CD8-positive, alpha-beta memory T cell (primary cell): ENCODE measurements at regions not wholly inside any gene's neighbourhood (a gene's known extent, or its start where the extent isn't known, plus 50 kb on each side); places are given as distances from the start of the nearest gene placed in this dataset.

Experiments
- CTCF ChIA-PET: fragments of 350-600 bp; sonication (Branson Sonifier 250); formaldehyde crosslinking; loops from one replicate; lab custom pipeline; 2021; ENCODE audit warnings: antibody characterized with exemption; lab: Charles Lee
- POLR2A ChIA-PET: fragments of 350-600 bp; sonication (Branson Sonifier 250); formaldehyde crosslinking; loops from one replicate; lab custom pipeline; 2021; ENCODE audit warnings: antibody characterized with exemption; lab: Charles Lee
- DNase-seq, 5 donors: peaks; one replicate each; pipeline versions ENCODE4 v3.0.0 to v3.0.0-alpha.2; 2020 to 2022; ENCODE audit warnings: mixed read lengths in 1 of 5
- H3K27ac ChIP-seq: one replicate; pipeline ENCODE4 v1.7.0; 2013; ENCODE audit warnings: low read depth, mild to moderate bottlenecking, low read length, moderate library complexity
- H3K27me3 ChIP-seq: 2 replicates; pipeline ENCODE4 v1.7.0; 2013; ENCODE audit warnings: low read length, mild to moderate bottlenecking; ENCODE audit not compliant: insufficient read depth, poor library complexity, severe bottlenecking
- H3K36me3 ChIP-seq: 2 replicates; pipeline ENCODE4 v1.7.0; 2013; ENCODE audit warnings: mild to moderate bottlenecking, low read length, moderate library complexity; ENCODE audit not compliant: insufficient read depth
- H3K4me1 ChIP-seq: 2 replicates; pipeline ENCODE4 v1.7.0; 2013; ENCODE audit warnings: mild to moderate bottlenecking, low read length, moderate library complexity; ENCODE audit not compliant: insufficient read depth
- H3K4me3 ChIP-seq: 2 replicates; pipeline ENCODE4 v1.7.0; 2013; ENCODE audit warnings: mild to moderate bottlenecking, low read length
- H3K9me3 ChIP-seq: 2 replicates; pipeline ENCODE4 v1.7.0; 2013; ENCODE audit warnings: mild to moderate bottlenecking, low read length
- H3K27ac Mint-ChIP-seq, 8 donors: one replicate each; pipeline ENCODE4 v1.8.0; 2020 to 2021; ENCODE audit warnings: mixed read lengths in 8 of 8, mild to moderate bottlenecking in 6 of 8, inconsistent platforms in 3 of 8, moderate library complexity in 3 of 8
- H3K27me3 Mint-ChIP-seq, 2 donors: one replicate each; pipeline ENCODE4 v1.8.0; 2020 to 2021; ENCODE audit warnings: mixed read lengths in 2 of 2, mild to moderate bottlenecking in 1 of 2, moderate library complexity in 1 of 2
- H3K36me3 Mint-ChIP-seq, 3 donors: one replicate each; pipeline ENCODE4 v1.8.0; 2020 to 2021; ENCODE audit warnings: mixed read lengths in 3 of 3, inconsistent platforms in 1 of 3, mild to moderate bottlenecking in 1 of 3
- H3K4me1 Mint-ChIP-seq, 3 donors: one replicate each; pipeline ENCODE4 v1.8.0; 2020 to 2021; ENCODE audit warnings: mixed read lengths in 3 of 3, inconsistent platforms in 1 of 3, mild to moderate bottlenecking in 1 of 3
- H3K4me3 Mint-ChIP-seq, 7 donors: one replicate each; pipeline ENCODE4 v1.8.0; 2020 to 2021; ENCODE audit warnings: mixed read lengths in 7 of 7, mild to moderate bottlenecking in 6 of 7, moderate library complexity in 4 of 7, inconsistent platforms in 2 of 7
- H3K9me3 Mint-ChIP-seq, 5 donors: one replicate each; pipeline ENCODE4 v1.8.0; 2020 to 2022; ENCODE audit warnings: mixed read lengths in 5 of 5, mild to moderate bottlenecking in 3 of 5, moderate library complexity in 2 of 5, inconsistent platforms in 1 of 5

DNA sequence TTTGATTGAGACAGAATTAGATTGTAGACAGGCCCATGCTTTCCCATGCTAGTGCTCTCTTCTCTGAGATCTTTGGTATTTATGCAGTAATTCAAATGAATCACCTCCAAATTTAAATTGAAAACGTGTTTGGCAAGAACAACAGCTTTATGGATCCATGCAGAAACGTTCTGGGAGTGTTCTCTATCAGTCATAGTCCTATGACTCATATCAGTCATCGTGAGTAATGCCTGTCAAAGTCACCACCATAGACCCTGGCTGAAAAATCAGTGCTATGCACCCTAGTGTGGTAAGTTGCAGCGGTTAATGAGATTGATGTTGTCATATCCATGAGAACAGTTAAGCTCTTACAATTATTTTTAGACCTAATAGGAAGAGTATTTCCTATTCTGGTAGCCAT lies 90.1 kb upstream of the FOXG1 start:
- Histone ChIP-seq H3K27ac (no peak overlapping the region), H3K27me3 (no peaks in the 10 kb centered on the region), H3K4me1 (no peaks in the 10 kb centered on the region), H3K9me3 (no peaks in the 10 kb centered on the region), H3K36me3 (no peaks in the 10 kb centered on the region), H3K4me3 (no peak overlapping the region)
- CTCF ChIA-PET, result no interaction called here
- no peak for DNase-seq
- no peak overlapping the region for H3K27ac Mint-ChIP-seq
- no peak overlapping the region for H3K4me3 Mint-ChIP-seq
- H3K27me3 Mint-ChIP-seq, result peaks cover 0 to 1% of the 10 kb centered on the region in 2 donors
- H3K9me3 Mint-ChIP-seq, result peaks cover 5 to 24% (median 6%) of the 10 kb centered on the region in 5 donors
- no peaks in the 10 kb centered on the region for H3K4me1 Mint-ChIP-seq
- no peaks in the 10 kb centered on the region for H3K36me3 Mint-ChIP-seq
- POLR2A ChIA-PET, result no interaction called here

- H3K9me3 Mint-ChIP-seq, result peaks cover 5 to 29% (median 6%) of the 10 kb centered on the region in 5 donors
- no peaks in the 10 kb centered on the region for H3K9me3 ChIP-seq
- POLR2A ChIA-PET, result no interaction called here
- no peaks in the 10 kb centered on the region for H3K27me3 Mint-ChIP-seq
- H3K36me3 ChIP-seq, result no peaks in the 10 kb centered on the region
- H3K4me1 Mint-ChIP-seq, result no peaks in the 10 kb centered on the region
- no peaks in the 10 kb centered on the region for H3K36me3 Mint-ChIP-seq
- H3K4me3 Mint-ChIP-seq, result no peak overlapping the region
- H3K27ac ChIP-seq, result no peak overlapping the region
- H3K4me3 ChIP-seq, result no peak overlapping the region
- CTCF ChIA-PET, result no interaction called here
- no peaks in the 10 kb centered on the region for H3K27me3 ChIP-seq
- H3K4me1 ChIP-seq, result no peaks in the 10 kb centered on the region
- no peak overlapping the region for H3K27ac Mint-ChIP-seq
- DNase-seq, result no peak
Observed at GRCh38 chr14:28677381-28677780, 89.2 kb upstream of the FOXG1 start.

DNA sequence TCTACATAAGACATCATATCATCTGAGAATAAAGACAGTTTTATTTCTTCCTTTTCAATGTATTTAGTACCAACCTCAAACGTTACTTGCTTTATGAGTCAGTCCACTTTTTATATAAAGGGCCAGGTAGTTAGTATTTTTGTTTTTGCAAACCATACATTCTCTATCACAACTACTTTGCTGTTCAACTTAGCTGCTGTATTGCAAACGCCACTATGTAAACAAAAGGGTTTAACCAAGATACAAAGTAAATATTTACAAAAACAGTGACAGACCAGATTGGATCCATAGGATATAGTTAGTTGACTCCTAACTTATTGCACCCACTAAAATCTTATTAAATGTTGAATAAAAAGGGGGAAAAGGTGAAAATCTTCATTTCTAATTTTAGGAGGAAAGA lies 87.7 kb upstream of the FOXG1 start:
- H3K4me1 ChIP-seq, result no peaks in the 10 kb centered on the region
- no peaks in the 10 kb centered on the region for H3K9me3 ChIP-seq
- no peaks in the 10 kb centered on the region for H3K36me3 Mint-ChIP-seq
- H3K4me3 Mint-ChIP-seq, result no peak overlapping the region
- no peaks in the 10 kb centered on the region for H3K27me3 Mint-ChIP-seq
- H3K27ac Mint-ChIP-seq, result no peak overlapping the region
- H3K9me3 Mint-ChIP-seq, result peaks cover 6 to 30% (median 10%) of the 10 kb centered on the region in 5 donors
- DNase-seq, result no peak
- no peak overlapping the region for H3K27ac ChIP-seq
- no peaks in the 10 kb centered on the region for H3K36me3 ChIP-seq
- ChIA-PET CTCF (no interaction called here), POLR2A (no interaction called here)
- H3K4me3 ChIP-seq, result no peak overlapping the region
- no peaks in the 10 kb centered on the region for H3K27me3 ChIP-seq
- no peaks in the 10 kb centered on the region for H3K4me1 Mint-ChIP-seq

DNA sequence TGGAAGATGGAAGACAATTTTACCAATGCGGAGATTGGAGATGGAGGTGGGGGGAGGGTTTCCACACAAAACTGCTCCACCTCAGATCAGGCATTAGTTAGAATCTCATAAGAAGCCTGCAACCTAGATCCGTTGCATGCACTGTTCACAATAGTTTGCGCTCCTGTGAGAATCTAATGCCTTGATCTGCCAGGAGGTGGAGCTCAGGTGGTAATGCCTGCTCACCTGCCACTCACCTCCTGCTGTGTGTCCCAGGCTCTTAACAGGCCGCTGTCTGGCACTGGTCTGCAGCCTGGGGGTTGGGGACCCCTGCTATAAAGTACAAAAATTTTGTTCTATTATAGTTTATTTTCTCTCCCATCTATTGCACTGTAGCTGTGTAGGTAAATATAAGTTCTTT lies 84.9 kb upstream of the FOXG1 start:
- no peaks in the 10 kb centered on the region for H3K36me3 ChIP-seq
- DNase-seq, result no peak
- Mint-ChIP-seq H3K36me3 (no peaks in the 10 kb centered on the region), H3K4me1 (no peaks in the 10 kb centered on the region), H3K4me3 (no peak overlapping the region), H3K27me3 (no peaks in the 10 kb centered on the region), H3K27ac (no peak overlapping the region), H3K9me3 (peaks cover 9 to 38% (median 12%) of the 10 kb centered on the region in 5 donors)
- H3K4me3 ChIP-seq, result no peak overlapping the region
- no peaks in the 10 kb centered on the region for H3K27me3 ChIP-seq
- POLR2A ChIA-PET, result no interaction called here
- no peak overlapping the region for H3K27ac ChIP-seq
- CTCF ChIA-PET, result no interaction called here
- H3K9me3 ChIP-seq, result no peaks in the 10 kb centered on the region
- H3K4me1 ChIP-seq, result no peaks in the 10 kb centered on the region

- CTCF ChIA-PET, result no interaction called here
- no peaks in the 10 kb centered on the region for H3K36me3 Mint-ChIP-seq
- no peaks in the 10 kb centered on the region for H3K4me1 Mint-ChIP-seq
- H3K27me3 Mint-ChIP-seq, result no peaks in the 10 kb centered on the region
- no peaks in the 10 kb centered on the region for H3K9me3 ChIP-seq
- no peak for DNase-seq
- POLR2A ChIA-PET, result no interaction called here
- no peaks in the 10 kb centered on the region for H3K36me3 ChIP-seq
- H3K27me3 ChIP-seq, result no peaks in the 10 kb centered on the region
- H3K9me3 Mint-ChIP-seq, result peaks cover 3 to 33% (median 17%) of the 10 kb centered on the region in 5 donors
- no peak overlapping the region for H3K4me3 ChIP-seq
- no peak overlapping the region for H3K4me3 Mint-ChIP-seq
- no peaks in the 10 kb centered on the region for H3K4me1 ChIP-seq
- H3K27ac Mint-ChIP-seq, result no peak overlapping the region
- no peak overlapping the region for H3K27ac ChIP-seq
Observed at GRCh38 chr14:28690029-28690692, 76.4 kb upstream of the FOXG1 start.

DNA sequence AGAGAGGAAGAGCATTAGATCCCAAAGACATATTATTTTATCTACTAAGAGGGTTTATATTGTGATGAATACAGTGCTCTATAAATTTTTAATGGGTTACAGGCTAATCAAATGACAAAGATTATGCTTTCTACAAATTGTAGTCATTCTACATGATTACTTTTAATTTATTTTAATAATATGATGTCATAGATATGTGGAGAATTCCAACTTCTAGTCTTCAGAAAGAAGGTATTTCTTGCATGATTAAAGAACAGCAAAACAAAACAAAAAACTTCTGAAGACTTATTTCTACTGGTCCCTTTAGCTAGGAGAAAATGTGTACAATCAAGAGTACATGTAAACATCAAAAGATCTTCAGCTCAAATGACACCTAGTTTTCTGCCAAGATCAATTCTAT lies 71.5 kb upstream of the FOXG1 start:
- ChIA-PET CTCF (no interaction called here), POLR2A (no interaction called here)
- Histone ChIP-seq H3K36me3 (no peaks in the 10 kb centered on the region), H3K4me1 (no peaks in the 10 kb centered on the region), H3K9me3 (no peaks in the 10 kb centered on the region), H3K4me3 (no peak overlapping the region), H3K27me3 (no peaks in the 10 kb centered on the region), H3K27ac (no peak overlapping the region)
- Mint-ChIP-seq H3K36me3 (no peaks in the 10 kb centered on the region), H3K4me3 (no peak overlapping the region), H3K27ac (no peak overlapping the region), H3K9me3 (peaks cover 8 to 35% (median 20%) of the 10 kb centered on the region in 5 donors), H3K27me3 (no peaks in the 10 kb centered on the region), H3K4me1 (no peaks in the 10 kb centered on the region)
- DNase-seq, result no peak

GRCh38 chr14:28701733-28702132 lies 64.9 kb upstream of the FOXG1 start:
- DNase-seq, result no peak
- Mint-ChIP-seq H3K27me3 (no peaks in the 10 kb centered on the region), H3K9me3 (peaks cover 9 to 44% (median 16%) of the 10 kb centered on the region in 5 donors), H3K4me1 (no peaks in the 10 kb centered on the region), H3K4me3 (no peak overlapping the region), H3K27ac (no peak overlapping the region), H3K36me3 (no peaks in the 10 kb centered on the region)
- Histone ChIP-seq H3K27ac (no peak overlapping the region), H3K36me3 (no peaks in the 10 kb centered on the region), H3K4me3 (no peak overlapping the region), H3K9me3 (no peaks in the 10 kb centered on the region), H3K27me3 (no peaks in the 10 kb centered on the region), H3K4me1 (no peaks in the 10 kb centered on the region)
- ChIA-PET POLR2A (no interaction called here), CTCF (no interaction called here)

DNA sequence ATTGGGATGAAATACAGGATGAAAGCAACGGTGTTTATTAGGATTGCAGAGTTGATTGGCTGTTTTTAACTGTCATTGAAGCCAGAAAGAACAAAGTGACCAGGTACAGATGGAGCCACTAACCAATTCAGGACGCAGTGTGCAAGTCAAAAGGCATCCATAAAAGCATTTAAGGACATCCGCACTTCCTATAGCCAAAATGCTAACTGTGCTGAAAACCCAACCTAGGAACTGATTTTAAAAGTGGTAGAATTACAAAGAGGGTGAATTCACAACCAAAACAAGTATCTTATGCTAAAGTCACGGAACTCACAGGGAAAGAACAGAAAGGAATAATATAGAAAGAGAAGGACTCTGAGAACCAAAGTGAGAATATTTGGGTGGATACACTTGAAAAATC lies 63.1 kb upstream of the FOXG1 start:
- H3K27me3 ChIP-seq, result no peaks in the 10 kb centered on the region
- Mint-ChIP-seq H3K4me1 (no peaks in the 10 kb centered on the region), H3K9me3 (peaks cover 6 to 31% (median 14%) of the 10 kb centered on the region in 5 donors), H3K36me3 (no peaks in the 10 kb centered on the region), H3K27me3 (no peaks in the 10 kb centered on the region), H3K27ac (no peak overlapping the region), H3K4me3 (no peak overlapping the region)
- DNase-seq, result no peak
- no peaks in the 10 kb centered on the region for H3K4me1 ChIP-seq
- ChIA-PET CTCF (no interaction called here), POLR2A (no interaction called here)
- H3K9me3 ChIP-seq, result peaks cover 5% of the 10 kb centered on the region
- H3K27ac ChIP-seq, result no peak overlapping the region
- H3K36me3 ChIP-seq, result no peaks in the 10 kb centered on the region
- H3K4me3 ChIP-seq, result no peak overlapping the region
